DND-41 (cell line): ENCODE measurements at regions not wholly inside any gene's neighbourhood (a gene's known extent, or its start where the extent isn't known, plus 50 kb on each side); places are given as distances from the start of the nearest gene placed in this dataset.
"Not testable (repeated sequence)": the region's sequence is repeated elsewhere in the genome, so short reads cannot be mapped to it uniquely, and the experiment has no call there.

Experiments
- CTCF ChIP-seq: IDR thresholded peaks from 2 replicates; pipeline ENCODE4 v1.5.1; 2012; ENCODE audit warnings: borderline replicate concordance, low read length, moderate library complexity, mild to moderate bottlenecking; ENCODE audit not compliant: poor library complexity, severe bottlenecking; ENCODE audit errors: extremely low read depth
- EZH2 ChIP-seq: IDR thresholded peaks from 3 replicates; pipeline ENCODE4 v1.6.1; 2012; ENCODE audit warnings: borderline replicate concordance, low read depth, mild to moderate bottlenecking, moderate library complexity, low read length, inconsistent platforms; ENCODE audit not compliant: severe bottlenecking

DNA sequence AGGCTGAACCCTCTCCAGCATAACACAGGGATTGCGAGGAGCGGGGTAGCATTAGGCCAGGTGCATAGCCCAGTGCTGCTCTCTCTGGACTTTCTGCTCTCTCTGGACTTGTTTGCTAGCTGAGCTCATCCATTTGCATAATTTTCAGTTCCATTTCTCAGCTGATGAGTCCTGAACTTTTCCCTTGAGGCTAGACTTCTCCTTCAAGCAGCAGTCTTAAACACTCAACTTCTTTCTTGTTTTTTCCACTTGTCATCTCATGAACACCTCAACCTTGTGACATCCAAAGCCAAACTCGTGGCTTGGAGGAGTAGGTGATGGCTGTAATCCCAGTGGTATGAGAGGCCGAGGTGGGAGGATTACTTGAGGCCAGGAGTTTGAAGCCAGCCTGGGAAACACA is 62.4 kb upstream of the EEF2KMT start:
- not testable (repeated sequence) for TF ChIP-seq CTCF, EZH2
